HG02571 (cell line): ENCODE measurements at regions not wholly inside any gene's neighbourhood (a gene's known extent, or its start where the extent isn't known, plus 50 kb on each side); places are given as distances from the start of the nearest gene placed in this dataset.
"Not testable (repeated sequence)": the region's sequence is repeated elsewhere in the genome, so short reads cannot be mapped to it uniquely, and the experiment has no call there.

Experiments
- ATAC-seq: cut with Tn5 transposase; IDR thresholded peaks from one replicate; pipeline ENCODE4 v1.9.1; 2021; ENCODE audit warnings: mild to moderate bottlenecking, moderate library complexity; ENCODE audit not compliant: unreplicated experiment

DNA sequence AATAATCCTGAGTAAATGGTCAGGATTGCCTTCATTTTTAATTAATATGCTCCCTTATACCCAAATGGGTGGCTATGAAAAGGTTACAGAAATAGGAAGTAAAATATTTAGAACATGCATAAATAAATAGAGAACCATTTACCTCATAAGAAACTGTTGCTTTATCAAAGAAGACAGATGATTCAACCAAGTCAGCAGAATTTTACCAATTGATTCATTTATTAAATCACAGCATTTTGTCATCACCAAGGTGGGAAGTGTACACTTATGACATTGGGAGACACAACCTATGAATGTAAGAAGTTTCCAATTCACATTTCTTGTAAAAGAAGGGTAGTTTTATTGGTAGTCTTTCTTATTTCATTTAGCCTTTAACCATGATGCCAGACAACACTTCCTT, 870.3 kb upstream of the CHORDC1 start:
- no peak for ATAC-seq

DNA sequence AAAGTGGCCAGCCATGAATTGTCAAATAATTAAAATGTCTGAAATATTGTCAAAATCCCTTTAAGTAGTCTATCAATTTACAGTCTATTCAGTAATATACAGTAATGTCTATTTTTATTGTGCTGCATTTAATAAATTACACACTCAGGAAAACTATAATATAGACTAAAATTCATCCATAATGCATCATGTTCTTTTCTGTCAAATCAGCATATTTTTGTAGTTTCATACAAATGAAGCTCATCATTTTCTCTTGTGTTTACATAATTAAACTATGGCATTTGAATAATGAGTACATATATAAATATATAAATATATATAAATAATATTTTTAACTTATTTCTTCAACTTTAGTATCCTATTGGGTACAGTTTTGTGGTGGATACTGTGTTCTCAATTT, 868.7 kb upstream of the CHORDC1 start:
- ATAC-seq: no peak

DNA sequence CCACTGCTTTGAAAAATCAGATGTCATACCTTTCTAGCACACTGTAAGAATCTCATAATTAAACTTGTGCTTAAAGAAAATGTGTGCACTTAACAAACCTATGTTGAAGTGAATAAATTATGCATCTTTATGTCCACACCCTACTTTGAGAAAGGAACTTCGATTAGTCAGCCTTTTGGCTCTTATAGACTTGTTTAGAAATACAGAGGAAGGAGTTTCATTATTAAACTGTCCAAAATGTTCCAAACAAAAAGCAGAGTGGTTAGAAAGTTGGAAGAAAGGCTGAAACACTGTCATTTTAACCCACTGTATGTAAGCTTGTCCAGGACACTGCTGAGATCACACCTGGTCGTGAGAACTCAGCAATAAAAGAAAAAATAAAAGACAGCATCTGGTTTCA, 863.2 kb upstream of the CHORDC1 start:
- no peak for ATAC-seq

DNA sequence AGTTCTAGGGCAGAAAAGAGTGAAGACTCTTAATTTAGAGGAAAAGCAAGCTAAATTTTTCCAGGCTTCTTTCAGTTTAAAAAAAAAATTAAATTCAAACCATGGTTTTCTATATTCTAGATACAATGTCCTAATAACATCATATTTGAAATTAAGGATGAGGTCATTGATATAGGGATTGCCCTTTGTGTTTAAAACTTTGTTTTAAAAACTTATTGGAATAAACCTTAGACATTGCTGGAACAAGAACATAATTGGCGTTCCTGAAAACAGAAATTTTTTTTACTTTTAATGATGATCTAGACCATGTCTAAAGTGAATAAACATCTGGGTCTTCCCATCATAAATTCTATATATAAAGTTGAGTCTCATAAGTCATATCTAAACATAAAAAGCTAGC, 859.4 kb upstream of the CHORDC1 start:
- no peak for ATAC-seq

DNA sequence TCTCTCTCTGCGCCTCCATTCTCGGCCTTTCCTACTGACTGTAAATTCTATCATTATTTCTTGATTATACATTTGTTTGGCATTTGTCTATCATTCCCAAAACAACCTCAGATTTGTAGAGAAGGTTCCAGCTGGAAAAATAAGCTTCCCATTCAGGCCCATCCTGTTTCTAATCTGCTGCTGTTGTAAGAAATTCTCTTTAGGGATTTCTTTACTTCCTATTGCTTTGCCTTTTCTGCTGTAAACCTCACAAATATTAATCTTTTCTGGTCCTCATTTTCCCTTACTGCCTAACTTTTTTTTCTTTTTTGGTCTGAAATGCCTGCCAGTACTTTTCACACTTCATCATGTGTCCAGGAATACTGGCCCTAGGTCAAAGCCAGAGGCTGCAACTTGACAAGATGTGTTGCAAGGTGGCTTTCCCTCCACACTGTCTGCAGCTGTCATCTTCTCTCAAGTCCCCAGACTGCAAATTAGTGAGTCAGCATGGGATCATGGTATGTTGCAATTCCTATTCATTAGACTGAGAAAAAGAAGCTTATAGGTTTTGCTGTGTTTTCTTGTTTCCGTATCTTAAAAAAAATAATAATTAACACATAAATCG, 858.7 kb upstream of the CHORDC1 start:
- ATAC-seq: no peak

DNA sequence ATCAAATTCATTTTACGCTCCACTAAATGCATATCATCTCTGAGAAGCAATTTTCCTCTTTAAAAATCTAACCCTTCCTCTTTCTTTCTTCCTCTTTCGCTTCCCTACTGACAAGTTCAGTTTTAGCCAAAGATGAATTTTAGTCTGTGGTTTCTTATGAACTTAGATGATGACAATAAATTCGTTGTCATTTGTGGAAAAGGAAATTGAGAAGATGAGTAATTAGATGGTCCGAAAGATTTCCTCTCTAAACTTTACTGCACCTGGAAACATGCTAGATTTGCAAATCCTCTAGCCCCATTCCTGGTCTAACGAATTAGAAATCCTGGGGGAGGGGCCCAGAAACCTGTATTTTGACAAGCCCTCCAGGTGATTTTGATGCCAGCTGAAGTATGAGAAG, 855.4 kb upstream of the CHORDC1 start:
- ATAC-seq: no peak

DNA sequence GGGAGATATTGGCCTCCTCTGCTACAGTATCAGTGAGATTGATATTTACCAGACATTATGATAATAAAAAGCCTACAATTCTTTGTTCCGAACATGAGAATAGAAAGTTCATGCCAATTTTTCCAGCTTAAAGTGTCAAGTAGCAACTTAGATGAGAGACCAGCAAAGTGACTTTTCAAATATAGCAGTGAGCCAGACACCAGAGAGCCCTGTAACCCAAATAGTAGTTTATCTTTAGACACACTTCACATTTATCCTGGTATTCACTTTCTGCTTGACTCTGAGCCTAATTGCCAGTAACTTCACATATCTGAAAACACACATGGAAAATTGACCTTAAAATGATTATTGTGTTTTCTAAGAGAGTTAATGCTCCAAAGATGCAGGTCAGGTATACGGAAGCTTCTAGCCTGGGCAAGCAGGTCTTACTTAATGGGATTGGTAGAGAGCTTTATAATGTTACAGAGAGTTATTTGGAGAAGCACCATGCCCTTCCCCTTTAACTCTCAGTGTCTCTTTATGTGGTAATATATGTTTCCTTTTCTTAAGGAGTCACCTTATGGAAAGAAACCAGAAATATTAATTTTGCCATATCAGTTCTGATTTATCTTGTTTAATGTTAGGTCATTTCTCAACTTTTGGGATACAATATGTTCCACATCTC, 852.3 kb upstream of the CHORDC1 start:
- no peak for ATAC-seq

DNA sequence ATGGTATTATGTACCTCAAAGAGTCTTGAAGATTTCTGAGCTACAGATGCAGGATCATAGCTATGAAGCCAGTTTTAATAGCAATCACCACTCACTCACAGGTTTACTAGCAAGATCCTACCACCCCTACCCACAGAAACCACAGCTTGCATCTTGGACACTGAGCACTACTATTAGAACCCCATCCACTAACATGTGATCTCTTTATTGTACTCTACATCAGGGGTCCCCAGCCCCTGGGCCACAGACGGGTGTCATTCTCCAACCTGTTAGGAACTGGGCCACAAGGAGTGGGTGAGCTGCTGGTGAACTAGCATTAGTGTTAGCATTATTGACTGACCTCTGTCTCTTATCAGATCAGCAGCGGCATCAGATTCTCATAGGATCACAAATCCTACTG, 844.8 kb upstream of the CHORDC1 start:
- no peak for ATAC-seq

DNA sequence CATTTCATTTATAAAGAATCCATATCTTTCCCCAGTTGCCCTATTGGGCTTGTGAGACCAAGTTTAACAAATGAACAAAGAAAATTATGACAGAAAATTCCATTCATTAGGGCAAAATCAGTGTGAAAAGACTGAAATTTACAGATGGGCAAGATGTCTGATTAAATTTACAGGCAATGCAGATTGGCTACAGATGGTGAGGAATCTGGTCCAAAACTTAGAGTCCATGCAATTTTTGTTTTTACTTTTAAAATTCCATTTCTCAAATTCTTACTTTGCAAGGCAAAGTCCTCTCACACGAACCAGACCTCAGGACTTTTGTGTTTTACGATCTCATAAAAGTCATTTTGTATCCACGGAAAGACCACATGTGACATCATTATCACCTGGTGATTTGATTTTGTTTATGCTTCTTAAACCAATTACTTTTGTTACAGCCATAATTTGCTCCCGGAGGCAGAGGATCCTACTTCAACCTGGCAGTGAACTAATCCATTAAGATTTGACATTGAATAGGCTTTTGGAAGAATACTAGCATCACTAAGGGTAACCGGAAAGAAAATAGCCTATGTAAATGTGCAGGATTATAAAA, 843.7 kb upstream of the CHORDC1 start:
- no peak for ATAC-seq

DNA sequence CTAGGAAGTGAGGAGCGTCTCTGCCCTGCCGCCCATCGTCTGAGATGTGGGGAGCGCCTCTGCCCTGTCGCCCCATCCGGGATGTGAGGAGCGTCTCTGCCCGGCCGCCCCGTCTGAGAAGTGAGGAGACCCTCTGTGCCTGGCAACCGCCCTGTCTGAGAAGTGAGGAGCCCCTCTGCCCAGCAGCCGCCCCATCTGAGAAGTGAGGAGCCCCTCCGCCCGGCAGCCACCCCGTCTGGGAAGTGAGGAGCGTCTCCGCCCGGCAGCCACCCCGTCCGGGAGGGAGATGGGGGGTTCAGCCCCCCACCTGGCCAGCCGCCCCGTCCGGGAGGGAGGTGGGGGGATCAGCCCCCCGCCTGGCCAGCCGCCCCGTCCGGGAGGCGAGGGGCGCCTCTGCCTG, 840.5 kb upstream of the CHORDC1 start:
- ATAC-seq: not testable (repeated sequence)

DNA sequence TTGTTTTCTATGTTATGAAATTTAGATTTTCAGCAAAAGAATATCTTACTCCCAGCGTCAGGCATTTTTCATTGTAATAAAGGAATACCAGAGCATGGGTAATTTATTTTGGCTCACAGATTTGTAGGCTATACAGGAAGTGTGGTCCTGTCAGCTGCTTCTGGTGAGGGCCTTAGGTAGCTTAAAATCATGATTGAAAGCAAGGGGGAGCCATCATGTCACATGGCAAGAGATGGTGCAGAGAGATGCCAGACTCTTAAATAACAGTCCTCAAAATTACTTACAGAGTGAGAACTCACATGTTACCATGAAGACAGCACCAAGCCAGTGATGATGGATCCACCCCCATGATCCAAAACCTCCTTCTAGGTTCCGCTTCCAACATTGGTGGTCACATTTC, 825.0 kb upstream of the CHORDC1 start:
- ATAC-seq: no peak

DNA sequence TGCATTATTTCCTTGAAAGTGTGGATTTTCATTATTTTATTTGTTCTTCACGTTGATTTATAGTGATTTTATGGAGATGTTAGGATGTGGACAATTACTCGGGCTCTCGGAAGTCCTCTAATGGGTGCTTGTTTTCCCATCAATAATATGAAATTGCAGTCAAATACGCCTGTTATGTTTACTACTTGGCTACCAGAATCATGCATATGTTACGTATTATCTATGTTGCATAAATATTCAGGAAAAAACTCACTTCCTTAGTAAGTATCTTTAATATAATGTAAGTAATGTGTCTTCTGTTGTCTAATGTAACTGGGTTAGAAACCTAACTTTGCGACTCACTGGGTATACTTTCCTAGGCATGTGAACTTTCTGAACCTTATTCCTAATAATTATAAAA, 823.4 kb upstream of the CHORDC1 start:
- no peak for ATAC-seq

DNA sequence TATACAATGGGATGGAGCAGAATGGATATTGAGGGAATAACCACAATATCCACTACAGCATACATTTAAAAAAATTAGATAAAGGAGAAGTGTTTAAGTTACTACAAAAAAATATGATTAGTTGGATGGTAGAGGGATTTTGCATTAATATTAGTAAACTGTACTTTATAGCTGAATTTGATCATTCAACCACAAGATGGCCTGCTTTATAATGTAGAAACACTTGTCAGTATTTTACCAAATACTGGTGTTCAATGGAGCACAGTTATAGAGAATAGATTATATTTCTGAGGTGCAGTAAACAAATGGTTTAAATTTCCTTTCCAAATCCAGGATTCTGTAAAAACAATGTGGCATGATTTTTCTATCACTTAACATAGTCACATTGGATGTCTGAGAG, 818.8 kb upstream of the CHORDC1 start:
- ATAC-seq: no peak

DNA sequence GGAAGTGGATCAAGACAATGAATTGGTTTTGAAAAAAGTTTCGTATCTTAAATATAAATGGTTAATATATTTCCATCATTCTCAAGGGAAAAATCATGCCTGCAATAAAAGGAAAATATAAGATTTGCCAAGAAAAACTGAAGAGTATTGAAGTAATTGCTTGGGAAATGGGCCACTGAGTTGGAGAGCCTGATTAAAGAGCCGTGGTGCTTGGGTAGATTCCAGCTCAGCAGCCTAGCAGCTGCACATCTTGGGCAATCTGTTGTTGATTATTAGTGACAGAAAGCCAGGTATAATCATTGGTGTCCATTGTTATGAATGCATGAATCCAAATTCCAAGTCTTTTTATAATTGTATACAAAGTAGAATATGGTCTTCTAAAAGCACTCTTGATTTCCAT, 800.9 kb upstream of the CHORDC1 start:
- ATAC-seq: no peak

DNA sequence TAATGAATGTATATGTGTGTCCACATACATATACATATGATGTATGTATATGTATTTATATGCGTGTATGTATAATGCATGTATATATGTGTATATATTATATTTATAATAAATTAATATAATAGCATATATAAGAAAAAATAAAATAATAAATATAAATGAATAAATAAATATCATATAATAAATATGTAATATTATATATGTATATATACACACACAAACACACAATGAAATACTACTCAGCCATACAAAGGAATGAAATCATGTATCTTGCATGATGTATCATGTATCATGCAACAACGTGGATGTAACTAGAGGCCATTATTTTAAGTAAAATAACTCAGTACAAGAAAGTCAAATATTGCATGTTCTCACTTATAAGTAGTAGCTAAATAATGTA, 788.7 kb upstream of the CHORDC1 start:
- no peak for ATAC-seq

DNA sequence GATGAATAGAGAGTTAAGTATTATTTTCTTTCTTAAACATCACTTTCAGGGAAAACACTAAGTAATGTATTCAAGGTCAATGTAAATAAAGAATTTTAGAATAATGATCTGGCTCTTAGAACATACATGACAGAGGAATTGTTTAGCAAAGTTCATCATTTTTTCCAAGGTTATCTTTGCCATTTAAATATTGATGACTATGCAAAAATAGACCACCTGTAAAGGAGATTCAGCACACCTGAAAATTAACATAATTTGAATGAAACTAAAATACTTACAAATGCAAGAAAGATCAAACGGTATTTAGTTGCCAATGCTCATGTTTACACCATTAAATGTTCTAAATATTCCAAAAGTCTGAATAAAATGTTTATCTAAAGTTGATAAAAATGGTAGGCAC, 782.6 kb upstream of the CHORDC1 start:
- ATAC-seq: no peak

DNA sequence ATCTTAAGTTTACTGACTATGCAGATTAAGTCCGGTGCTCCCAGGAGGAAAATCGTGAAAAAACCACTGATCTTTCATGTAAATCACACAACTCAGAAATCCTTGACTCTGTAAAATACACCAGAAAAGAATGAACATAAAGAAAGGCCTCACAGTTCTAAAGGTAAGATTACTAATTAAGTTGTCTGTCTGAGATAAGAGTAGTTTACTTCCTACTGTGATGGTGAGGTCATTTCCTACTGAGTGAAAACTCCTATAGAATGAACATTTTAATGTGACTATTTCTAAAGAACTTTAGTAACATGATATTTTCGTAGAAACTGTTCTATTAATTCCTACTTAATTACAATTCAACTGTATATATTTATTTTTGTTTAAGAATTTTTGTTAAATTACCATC, 774.4 kb upstream of the CHORDC1 start:
- ATAC-seq: no peak

DNA sequence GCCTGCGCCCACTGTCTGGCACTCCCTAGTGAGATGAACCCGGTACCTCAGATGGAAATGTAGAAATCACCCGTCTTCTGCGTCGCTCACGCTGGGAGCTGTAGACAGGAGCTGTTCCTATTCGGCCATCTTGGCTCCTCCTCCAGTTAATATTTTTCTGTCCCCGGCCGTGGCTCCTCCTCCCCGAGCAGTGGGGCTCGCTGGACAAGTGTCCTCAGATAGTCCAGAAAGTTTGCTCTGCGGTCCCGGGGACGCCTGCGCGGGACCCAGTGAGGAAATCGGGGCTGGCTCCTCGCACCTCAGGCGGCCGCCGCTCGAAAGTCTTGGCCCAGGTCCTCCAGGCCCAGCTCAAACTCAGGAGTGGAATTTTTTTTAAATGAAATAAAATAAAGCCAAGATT, 749.3 kb upstream of the CHORDC1 start:
- not testable (repeated sequence) for ATAC-seq

DNA sequence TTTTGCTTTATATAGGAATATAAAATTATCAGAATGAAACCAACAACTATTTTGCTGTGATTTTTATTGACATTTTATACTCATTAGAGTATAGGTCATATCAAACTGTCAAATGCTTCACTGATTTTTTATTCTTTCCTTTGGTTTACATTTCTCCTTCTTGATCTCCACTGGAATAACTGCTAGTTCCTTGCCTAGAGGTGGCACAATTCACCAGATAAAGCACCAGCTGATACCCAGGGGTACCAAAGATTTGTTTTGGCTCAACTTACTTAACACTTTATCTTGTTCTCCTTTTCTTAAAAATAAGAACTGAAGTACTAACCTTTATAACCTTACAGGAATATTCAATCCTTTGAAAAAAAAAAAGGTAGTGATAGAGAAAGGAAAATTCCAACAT, 725.1 kb upstream of the CHORDC1 start:
- no peak for ATAC-seq

DNA sequence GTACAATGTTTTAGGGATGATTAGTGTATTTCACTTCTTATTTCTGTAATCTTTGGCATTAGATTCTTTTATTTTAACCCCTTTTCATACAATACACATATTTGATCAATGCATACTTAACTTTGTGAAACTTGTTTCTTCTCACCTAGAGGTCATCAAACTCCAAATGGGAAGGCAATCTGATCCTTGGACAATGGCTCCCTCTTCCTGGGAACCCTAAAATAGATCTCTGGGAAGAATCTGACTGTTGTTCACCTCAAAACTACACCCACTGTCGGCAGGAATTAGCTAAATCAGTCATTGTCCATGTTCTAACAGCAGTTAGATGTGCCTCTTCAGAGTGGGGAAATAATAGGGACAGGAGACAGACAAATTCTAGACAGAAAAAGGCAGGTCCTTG, 707.4 kb upstream of the CHORDC1 start:
- no peak for ATAC-seq

DNA sequence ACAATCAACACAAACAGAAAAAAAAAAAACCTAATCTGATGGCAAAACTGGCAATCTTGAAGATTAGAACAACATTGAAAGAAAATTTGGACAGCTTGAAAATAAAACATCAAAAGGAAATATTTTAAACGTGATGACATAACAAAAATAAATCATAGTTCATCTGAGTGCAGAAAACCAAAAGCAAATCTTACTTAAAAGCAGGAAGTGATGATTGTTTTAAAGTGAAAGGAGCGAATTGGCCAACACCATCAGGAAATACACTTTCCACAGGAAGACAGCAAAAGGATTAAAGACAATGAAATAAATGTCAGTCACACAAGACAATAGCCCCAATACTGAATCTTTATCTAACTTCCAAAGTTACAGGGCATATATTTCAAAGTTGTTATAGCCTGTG, 696.5 kb upstream of the CHORDC1 start:
- ATAC-seq: no peak

DNA sequence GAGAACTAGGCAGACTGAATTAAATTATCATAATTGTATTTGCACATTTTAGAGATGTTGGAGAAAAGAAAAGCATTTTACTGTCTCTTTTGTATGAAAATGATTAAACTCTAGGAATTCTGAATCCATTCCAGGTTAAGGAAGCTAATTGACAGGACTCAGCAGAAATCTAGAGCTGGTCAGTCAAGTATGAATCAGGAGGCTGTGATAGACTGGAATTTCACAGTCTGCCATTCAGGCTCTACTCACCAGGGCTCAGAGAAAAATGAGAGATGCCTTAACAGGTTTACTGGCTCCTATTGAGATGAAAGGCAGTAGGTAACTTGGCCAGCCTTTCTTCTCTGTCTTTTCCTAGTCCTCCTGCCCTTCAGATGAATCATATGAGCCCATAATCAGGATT, 693.9 kb upstream of the CHORDC1 start:
- no peak for ATAC-seq
